ENCODE measurements at regions not wholly inside any gene's neighbourhood (a gene's known extent, or its start where the extent isn't known, plus 50 kb on each side); places are given as distances from the start of the nearest gene placed in this dataset.

- TF ChIP-seq, protein P1, sequence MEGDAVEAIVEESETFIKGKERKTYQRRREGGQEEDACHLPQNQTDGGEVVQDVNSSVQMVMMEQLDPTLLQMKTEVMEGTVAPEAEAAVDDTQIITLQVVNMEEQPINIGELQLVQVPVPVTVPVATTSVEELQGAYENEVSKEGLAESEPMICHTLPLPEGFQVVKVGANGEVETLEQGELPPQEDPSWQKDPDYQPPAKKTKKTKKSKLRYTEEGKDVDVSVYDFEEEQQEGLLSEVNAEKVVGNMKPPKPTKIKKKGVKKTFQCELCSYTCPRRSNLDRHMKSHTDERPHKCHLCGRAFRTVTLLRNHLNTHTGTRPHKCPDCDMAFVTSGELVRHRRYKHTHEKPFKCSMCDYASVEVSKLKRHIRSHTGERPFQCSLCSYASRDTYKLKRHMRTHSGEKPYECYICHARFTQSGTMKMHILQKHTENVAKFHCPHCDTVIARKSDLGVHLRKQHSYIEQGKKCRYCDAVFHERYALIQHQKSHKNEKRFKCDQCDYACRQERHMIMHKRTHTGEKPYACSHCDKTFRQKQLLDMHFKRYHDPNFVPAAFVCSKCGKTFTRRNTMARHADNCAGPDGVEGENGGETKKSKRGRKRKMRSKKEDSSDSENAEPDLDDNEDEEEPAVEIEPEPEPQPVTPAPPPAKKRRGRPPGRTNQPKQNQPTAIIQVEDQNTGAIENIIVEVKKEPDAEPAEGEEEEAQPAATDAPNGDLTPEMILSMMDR (IDR thresholded peaks at IDR 0.05) = no peak
- no peak for TF ChIP-seq POLR2A (IDR thresholded peaks at IDR 0.05)
Observed at GRCh38 chr4:43990551-43990950, 458.1 kb downstream of the KCTD8 start.

All from adrenal gland (tissue), 5 donors.